GM23338 (cell line): ENCODE measurements at regions not wholly inside any gene's neighbourhood (a gene's known extent, or its start where the extent isn't known, plus 50 kb on each side); places are given as distances from the start of the nearest gene placed in this dataset.

ENCODE experiments used
- CTCF ChIP-seq, 2 experiments: fragments of 200-600 bp in 1 of 2; sonication (generic) in 1 of 2; conservative IDR thresholded peaks; 2 replicates each; pipeline versions ENCODE4 v1.5.1 to v1.6.1; 2016 to 2017; ENCODE audit warnings: antibody characterized with exemption in 2 of 2, low read depth in 2 of 2, mild to moderate bottlenecking in 2 of 2, moderate library complexity in 1 of 2
- EZH2 ChIP-seq: fragments of 200-600 bp; sonication (generic); IDR thresholded peaks from one replicate; pipeline ENCODE4 v1.8.0; 2017; ENCODE audit warnings: antibody characterized with exemption, mild to moderate bottlenecking, low read depth; ENCODE audit not compliant: unreplicated experiment
- EZH2phosphoT487 ChIP-seq: fragments of 200-600 bp; sonication (generic); IDR thresholded peaks from one replicate; pipeline ENCODE4 v1.8.1; 2018; ENCODE audit warnings: antibody characterized with exemption; ENCODE audit not compliant: unreplicated experiment
- NANOG ChIP-seq: IDR thresholded peaks from 2 replicates; pipeline ENCODE4 v1.6.1; 2016; ENCODE audit warnings: antibody characterized with exemption, borderline replicate concordance
- POLR2AphosphoS5 ChIP-seq: IDR thresholded peaks from 2 replicates; pipeline ENCODE4 v1.6.1; 2016; ENCODE audit warnings: antibody characterized with exemption, low read depth
- TF ChIP-seq, protein P1 (sequence below): IDR thresholded peaks from one replicate; pipeline ENCODE4 v1.6.1; 2018; ENCODE audit warnings: antibody characterized with exemption; ENCODE audit not compliant: unreplicated experiment

- TF ChIP-seq CTCF (conservative IDR thresholded peaks at IDR 0.05; ENCODE audit: low read depth in 2 of 2) (no peak), EZH2phosphoT487 (no peak), POLR2AphosphoS5 (no peak), EZH2 (no peak), NANOG (no peak)
- TF ChIP-seq, protein P1, sequence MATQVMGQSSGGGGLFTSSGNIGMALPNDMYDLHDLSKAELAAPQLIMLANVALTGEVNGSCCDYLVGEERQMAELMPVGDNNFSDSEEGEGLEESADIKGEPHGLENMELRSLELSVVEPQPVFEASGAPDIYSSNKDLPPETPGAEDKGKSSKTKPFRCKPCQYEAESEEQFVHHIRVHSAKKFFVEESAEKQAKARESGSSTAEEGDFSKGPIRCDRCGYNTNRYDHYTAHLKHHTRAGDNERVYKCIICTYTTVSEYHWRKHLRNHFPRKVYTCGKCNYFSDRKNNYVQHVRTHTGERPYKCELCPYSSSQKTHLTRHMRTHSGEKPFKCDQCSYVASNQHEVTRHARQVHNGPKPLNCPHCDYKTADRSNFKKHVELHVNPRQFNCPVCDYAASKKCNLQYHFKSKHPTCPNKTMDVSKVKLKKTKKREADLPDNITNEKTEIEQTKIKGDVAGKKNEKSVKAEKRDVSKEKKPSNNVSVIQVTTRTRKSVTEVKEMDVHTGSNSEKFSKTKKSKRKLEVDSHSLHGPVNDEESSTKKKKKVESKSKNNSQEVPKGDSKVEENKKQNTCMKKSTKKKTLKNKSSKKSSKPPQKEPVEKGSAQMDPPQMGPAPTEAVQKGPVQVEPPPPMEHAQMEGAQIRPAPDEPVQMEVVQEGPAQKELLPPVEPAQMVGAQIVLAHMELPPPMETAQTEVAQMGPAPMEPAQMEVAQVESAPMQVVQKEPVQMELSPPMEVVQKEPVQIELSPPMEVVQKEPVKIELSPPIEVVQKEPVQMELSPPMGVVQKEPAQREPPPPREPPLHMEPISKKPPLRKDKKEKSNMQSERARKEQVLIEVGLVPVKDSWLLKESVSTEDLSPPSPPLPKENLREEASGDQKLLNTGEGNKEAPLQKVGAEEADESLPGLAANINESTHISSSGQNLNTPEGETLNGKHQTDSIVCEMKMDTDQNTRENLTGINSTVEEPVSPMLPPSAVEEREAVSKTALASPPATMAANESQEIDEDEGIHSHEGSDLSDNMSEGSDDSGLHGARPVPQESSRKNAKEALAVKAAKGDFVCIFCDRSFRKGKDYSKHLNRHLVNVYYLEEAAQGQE: no peak
Measured at GRCh38 chr1:83098791-83099190, 900.1 kb downstream of the TTLL7 start.
